ENCODE measurements at regions not wholly inside any gene's neighbourhood (a gene's known extent, or its start where the extent isn't known, plus 50 kb on each side); places are given as distances from the start of the nearest gene placed in this dataset.
A peak's percentile ranks its signal among the peaks of the same experiment; 100 is the strongest.
"Not testable (repeated sequence)": the region's sequence is repeated elsewhere in the genome, so short reads cannot be mapped to it uniquely, and the experiment has no call there.

DNA sequence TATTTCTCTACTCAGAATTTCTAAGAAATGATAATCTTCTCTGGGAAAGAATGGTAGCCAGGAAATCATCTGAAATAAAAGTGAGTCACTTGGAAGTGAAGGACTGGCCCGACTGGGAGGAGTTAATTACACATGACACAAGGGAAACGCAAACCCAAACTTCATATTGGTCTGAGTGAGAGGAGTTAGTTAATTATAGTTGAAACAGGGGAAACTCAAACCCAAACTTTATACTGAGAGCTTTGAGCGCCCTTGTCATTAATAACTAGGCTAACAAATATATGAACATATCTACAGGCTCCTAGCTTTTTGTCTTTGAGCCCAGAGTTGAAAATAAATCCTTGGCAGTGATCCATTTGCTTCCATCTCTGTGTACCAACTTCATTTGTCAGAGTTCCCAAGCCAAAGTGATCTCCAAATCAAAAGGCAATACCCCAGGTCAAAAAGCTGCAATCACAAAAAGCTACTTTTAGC lies 187.8 kb upstream of the COL3A1 start:
- H3K4me1 Mint-ChIP-seq (ENCODE audit: unreplicated experiment) = peaks cover 57% of the 10 kb centered on the region
- H3K9me3 Mint-ChIP-seq (ENCODE audit: unreplicated experiment) = peaks cover 12% of the 10 kb centered on the region
- H3K4me3 Mint-ChIP-seq (ENCODE audit: unreplicated experiment) = peak overlapping the region; percentile 39
- TF ChIP-seq, protein P1, sequence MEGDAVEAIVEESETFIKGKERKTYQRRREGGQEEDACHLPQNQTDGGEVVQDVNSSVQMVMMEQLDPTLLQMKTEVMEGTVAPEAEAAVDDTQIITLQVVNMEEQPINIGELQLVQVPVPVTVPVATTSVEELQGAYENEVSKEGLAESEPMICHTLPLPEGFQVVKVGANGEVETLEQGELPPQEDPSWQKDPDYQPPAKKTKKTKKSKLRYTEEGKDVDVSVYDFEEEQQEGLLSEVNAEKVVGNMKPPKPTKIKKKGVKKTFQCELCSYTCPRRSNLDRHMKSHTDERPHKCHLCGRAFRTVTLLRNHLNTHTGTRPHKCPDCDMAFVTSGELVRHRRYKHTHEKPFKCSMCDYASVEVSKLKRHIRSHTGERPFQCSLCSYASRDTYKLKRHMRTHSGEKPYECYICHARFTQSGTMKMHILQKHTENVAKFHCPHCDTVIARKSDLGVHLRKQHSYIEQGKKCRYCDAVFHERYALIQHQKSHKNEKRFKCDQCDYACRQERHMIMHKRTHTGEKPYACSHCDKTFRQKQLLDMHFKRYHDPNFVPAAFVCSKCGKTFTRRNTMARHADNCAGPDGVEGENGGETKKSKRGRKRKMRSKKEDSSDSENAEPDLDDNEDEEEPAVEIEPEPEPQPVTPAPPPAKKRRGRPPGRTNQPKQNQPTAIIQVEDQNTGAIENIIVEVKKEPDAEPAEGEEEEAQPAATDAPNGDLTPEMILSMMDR (IDR thresholded peaks at IDR 0.05) = no peak
- H3K27ac Mint-ChIP-seq (ENCODE audit: unreplicated experiment) = peak overlapping the region; percentile 98
- no peak for DNase-seq (ENCODE audit: extremely low spot score, unreplicated experiment)
- peaks cover 3% of the 10 kb centered on the region for H3K36me3 Mint-ChIP-seq (ENCODE audit: unreplicated experiment)
- H3K27me3 Mint-ChIP-seq (ENCODE audit: unreplicated experiment) = no peaks in the 10 kb centered on the region

DNA sequence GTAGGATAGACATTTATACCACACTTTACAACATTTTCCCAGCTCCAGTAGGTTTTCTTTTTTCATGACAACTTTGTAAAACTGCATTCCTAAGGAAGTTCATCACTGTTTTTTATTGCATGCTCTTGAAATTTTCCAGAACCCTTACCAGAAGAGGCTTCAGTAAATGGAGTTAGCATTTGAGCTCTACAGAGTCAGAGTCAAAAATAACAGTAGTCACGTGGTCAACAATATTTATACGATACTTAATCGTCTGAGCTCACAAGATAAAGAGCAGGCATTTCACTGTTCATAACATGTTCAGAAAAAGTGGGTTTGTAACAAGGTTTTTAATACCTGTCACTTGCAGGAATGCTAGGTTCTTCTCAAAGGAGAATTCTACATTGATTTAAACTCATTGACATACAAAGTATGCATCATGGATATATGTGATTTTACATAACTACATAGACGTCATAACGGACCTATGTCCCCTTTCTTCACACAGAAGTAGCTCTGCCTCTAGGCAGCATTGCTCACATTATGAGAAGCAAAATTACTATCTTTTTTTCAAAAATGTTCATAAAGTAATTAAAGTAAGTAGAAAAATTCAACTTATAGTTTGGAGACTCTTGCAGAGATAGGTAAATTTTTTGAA lies 187.0 kb upstream of the COL3A1 start:
- H3K36me3 Mint-ChIP-seq (ENCODE audit: unreplicated experiment) = peaks cover 3% of the 10 kb centered on the region
- H3K4me3 Mint-ChIP-seq (ENCODE audit: unreplicated experiment) = peak overlapping the region; percentile 58
- H3K4me1 Mint-ChIP-seq (ENCODE audit: unreplicated experiment) = peaks cover 57% of the 10 kb centered on the region
- no peak for DNase-seq (ENCODE audit: extremely low spot score, unreplicated experiment)
- H3K27me3 Mint-ChIP-seq (ENCODE audit: unreplicated experiment) = no peaks in the 10 kb centered on the region
- TF ChIP-seq, protein P1 (IDR thresholded peaks at IDR 0.05) = no peak
- H3K27ac Mint-ChIP-seq (ENCODE audit: unreplicated experiment) = peak overlapping the region; percentile 98
- peaks cover 12% of the 10 kb centered on the region for H3K9me3 Mint-ChIP-seq (ENCODE audit: unreplicated experiment)

DNA sequence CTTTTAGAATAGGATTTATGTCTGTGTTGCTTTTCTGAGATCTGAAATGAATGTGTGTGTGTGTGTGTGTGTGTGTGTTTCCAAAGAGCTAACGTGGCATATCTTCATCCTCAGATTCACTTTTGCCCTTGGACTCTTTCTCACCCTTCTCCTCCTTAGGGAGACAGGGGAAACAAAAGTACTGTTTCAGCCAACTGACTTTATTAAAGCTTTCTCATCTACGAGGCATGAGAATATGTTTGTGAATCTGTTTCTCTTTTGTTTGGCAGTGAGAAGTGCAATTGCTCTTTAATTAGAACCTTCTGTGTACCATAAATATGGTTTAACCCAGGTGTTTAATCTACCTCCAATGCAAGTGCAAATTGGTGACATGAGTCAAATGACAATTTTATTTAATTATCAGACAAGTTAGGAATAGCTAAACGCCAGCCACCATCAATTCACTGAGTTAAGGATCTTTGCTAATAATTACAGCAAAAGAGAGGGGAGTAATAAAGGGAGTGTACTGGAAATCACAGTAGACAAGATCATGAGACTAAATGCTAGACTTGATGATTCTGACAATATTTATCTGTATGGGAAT lies 186.4 kb upstream of the COL3A1 start:
- H3K4me3 Mint-ChIP-seq (ENCODE audit: unreplicated experiment) = peak overlapping the region; percentile 58
- H3K4me1 Mint-ChIP-seq (ENCODE audit: unreplicated experiment) = peaks cover 57% of the 10 kb centered on the region
- no peaks in the 10 kb centered on the region for H3K27me3 Mint-ChIP-seq (ENCODE audit: unreplicated experiment)
- H3K9me3 Mint-ChIP-seq (ENCODE audit: unreplicated experiment) = peaks cover 12% of the 10 kb centered on the region
- TF ChIP-seq, protein P1 (IDR thresholded peaks at IDR 0.05) = no peak
- DNase-seq (ENCODE audit: extremely low spot score, unreplicated experiment) = no peak
- peaks cover 3% of the 10 kb centered on the region for H3K36me3 Mint-ChIP-seq (ENCODE audit: unreplicated experiment)
- peak overlapping the region; percentile 98 for H3K27ac Mint-ChIP-seq (ENCODE audit: unreplicated experiment)

DNA sequence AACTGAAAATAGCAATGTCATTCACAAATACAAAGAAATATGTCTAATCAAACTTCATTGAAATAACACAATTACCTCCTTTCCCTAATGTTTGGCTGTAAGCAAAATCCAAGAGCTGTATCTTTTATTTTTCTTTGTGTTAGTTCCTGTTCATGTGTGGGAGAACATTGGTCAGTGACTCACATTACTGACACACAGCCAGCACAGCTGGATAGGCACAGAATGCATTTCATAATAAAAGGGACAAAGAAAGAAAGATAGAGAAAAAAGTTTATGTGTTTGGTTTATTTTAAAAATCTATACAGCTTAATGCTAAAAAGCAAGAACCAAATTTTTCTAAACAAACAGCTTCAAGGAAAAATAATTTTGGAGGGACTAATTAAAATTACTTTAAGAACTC lies 185.6 kb upstream of the COL3A1 start:
- Mint-ChIP-seq H3K4me1 (ENCODE audit: unreplicated experiment) (peaks cover 57% of the 10 kb centered on the region), H3K36me3 (ENCODE audit: unreplicated experiment) (peaks cover 3% of the 10 kb centered on the region), H3K4me3 (ENCODE audit: unreplicated experiment) (peak overlapping the region; percentile 45), H3K27me3 (ENCODE audit: unreplicated experiment) (no peaks in the 10 kb centered on the region), H3K9me3 (ENCODE audit: unreplicated experiment) (peaks cover 12% of the 10 kb centered on the region), H3K27ac (ENCODE audit: unreplicated experiment) (peak overlapping the region; percentile 98)
- TF ChIP-seq, protein P1 (IDR thresholded peaks at IDR 0.05) = no peak
- DNase-seq (ENCODE audit: extremely low spot score, unreplicated experiment) = no peak

DNA sequence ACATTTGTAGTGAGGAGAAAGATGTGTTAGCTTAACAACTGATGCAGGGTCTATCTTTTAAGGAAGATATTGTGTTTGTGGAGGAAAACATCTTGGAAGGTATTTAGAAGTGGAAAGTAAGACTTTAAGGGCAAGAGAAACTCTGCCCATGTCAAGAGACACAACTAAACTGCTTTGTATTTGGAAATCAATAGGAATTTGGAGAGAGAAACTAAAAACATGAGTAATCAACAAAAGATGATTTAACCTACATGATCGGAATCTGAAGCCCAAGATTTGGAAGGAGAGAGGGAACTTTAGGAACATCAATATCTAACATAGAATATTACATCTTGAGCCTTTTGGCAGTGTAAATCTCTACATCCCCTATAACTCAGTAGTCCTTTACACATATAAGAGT lies 184.2 kb upstream of the COL3A1 start:
- H3K4me1 Mint-ChIP-seq (ENCODE audit: unreplicated experiment) = peaks cover 53% of the 10 kb centered on the region
- H3K9me3 Mint-ChIP-seq (ENCODE audit: unreplicated experiment) = peaks cover 12% of the 10 kb centered on the region
- H3K4me3 Mint-ChIP-seq (ENCODE audit: unreplicated experiment) = peak overlapping the region; percentile 10
- no peak for DNase-seq (ENCODE audit: extremely low spot score, unreplicated experiment)
- peaks cover 3% of the 10 kb centered on the region for H3K36me3 Mint-ChIP-seq (ENCODE audit: unreplicated experiment)
- H3K27me3 Mint-ChIP-seq (ENCODE audit: unreplicated experiment) = no peaks in the 10 kb centered on the region
- H3K27ac Mint-ChIP-seq (ENCODE audit: unreplicated experiment) = peak overlapping the region; percentile 67
- TF ChIP-seq, protein P1 (IDR thresholded peaks at IDR 0.05) = no peak

DNA sequence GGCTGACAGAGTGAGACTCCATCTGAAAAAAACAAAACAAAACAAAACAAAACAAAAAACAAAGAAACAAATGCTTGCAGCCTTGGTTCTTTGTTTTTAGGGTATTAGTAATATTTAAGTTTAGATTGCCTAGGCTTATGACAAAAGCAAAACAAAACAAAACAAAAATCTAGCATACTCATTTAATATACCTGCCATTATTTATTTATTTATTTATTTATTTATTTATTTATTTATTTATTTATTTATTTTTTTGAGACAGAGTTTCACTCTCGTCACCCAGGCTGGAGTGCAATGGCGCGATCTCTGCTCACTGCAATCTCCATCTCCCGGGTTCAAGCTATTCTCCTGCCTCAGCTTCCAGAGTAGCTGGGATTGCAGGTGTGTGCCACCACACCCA lies 179.7 kb upstream of the COL3A1 start:
- not testable (repeated sequence) for H3K36me3 Mint-ChIP-seq (ENCODE audit: unreplicated experiment); H3K4me3 Mint-ChIP-seq (ENCODE audit: unreplicated experiment); H3K27me3 Mint-ChIP-seq (ENCODE audit: unreplicated experiment); H3K9me3 Mint-ChIP-seq (ENCODE audit: unreplicated experiment); H3K27ac Mint-ChIP-seq (ENCODE audit: unreplicated experiment); DNase-seq (ENCODE audit: extremely low spot score, unreplicated experiment)
- H3K4me1 Mint-ChIP-seq (ENCODE audit: unreplicated experiment) = peaks cover 28% of the 10 kb centered on the region

All from osteocyte (in vitro differentiated cells).